Astrocyte (in vitro differentiated cells and primary cell): ENCODE measurements at regions not wholly inside any gene's neighbourhood (a gene's known extent, or its start where the extent isn't known, plus 50 kb on each side); places are given as distances from the start of the nearest gene placed in this dataset.

ENCODE experiments used
- CTCF ChIP-seq: IDR thresholded peaks from 2 replicates; pipeline ENCODE4 v1.5.1; 2011; ENCODE audit warnings: low read depth, mild to moderate bottlenecking, inconsistent platforms, low read length, moderate library complexity; ENCODE audit not compliant: insufficient read depth
- EZH2 ChIP-seq: IDR thresholded peaks from 2 replicates; pipeline ENCODE4 v1.6.1; 2012; ENCODE audit warnings: mild to moderate bottlenecking, low read length, inconsistent platforms; ENCODE audit not compliant: insufficient read depth

GRCh38 chr6:44034931-44035345 is 92.3 kb downstream of the MRPL14 start:
- TF ChIP-seq CTCF (no peak), EZH2 (no peak)
